Limb (tissue), 2 donors: ENCODE measurements at regions not wholly inside any gene's neighbourhood (a gene's known extent, or its start where the extent isn't known, plus 50 kb on each side); places are given as distances from the start of the nearest gene placed in this dataset.
A peak's percentile ranks its signal among the peaks of the same experiment; 100 is the strongest.

Source experiments
- DNase-seq, 2 donors: peaks; one replicate each; pipeline ENCODE4 v3.0.0-alpha.2; 2016; ENCODE audit errors: extremely low spot score in 2 of 2

DNA sequence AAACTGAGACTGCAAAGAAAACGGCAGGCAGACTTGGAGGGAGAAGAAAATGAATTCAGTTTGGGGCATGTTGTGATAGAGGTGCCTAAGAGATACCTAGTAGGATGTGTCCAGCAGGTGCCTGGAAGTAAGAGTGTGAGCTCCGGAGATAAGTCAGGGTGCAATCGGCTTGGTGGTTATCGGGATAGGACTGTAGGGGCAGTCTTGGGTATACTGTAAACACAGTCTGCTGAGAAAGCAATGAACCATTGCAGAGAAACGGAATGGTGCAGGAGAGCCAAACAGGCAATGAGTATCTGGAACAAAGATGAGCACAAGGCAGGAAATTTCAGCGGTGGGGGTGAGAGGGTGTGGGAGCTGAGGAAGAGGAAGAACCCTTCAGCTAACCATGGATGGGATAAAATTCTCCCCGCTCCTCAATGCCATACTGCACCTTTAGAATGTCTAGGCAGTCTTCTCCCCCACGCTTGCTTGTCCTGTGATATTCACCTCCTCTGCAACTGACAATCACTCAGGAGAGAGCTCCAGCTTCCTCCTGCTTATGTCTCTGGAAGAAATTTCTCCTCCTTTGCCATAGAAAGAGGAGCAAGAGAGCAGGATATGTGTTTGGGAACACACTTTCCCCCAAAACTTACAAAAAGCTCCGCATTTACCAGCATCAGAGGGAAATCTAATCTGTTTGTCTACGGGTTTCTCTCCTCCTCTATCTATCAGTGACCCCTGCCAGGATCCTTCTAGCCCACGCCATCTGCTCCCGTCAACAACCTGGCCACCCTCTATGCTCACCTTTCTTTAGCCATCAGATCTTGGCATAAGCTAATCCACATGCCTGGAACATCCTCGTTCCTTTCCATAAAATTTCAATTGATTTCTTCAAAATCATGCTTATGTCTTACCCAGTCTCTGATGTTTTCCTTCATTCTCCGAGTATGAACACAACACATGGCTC is 381.7 kb upstream of the JARID2 start:
- DNase-seq, result no peak

- no peak for DNase-seq
Measured at GRCh38 chr6:14865531-14866100, 380.3 kb upstream of the JARID2 start.

DNA sequence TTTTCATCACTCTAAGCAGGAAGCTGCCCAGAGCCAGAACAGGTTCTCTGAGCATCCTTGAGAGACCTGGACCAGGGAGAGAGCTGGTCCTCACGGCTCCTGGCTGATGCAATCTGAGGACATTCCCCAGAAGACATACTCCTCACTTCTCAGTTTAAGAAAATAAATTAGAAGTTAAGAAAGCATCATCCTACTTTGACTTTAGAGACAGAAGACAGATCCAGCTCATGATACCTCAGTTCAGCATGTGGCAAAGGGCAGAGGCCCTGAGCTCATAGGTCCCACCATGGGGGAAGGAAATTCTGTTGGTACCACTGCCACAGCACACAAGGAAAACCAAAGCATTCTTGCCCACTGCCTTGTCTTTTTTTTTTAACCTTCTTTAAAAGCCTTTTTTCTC is 378.1 kb upstream of the JARID2 start:
- DNase-seq, result no peak

DNA sequence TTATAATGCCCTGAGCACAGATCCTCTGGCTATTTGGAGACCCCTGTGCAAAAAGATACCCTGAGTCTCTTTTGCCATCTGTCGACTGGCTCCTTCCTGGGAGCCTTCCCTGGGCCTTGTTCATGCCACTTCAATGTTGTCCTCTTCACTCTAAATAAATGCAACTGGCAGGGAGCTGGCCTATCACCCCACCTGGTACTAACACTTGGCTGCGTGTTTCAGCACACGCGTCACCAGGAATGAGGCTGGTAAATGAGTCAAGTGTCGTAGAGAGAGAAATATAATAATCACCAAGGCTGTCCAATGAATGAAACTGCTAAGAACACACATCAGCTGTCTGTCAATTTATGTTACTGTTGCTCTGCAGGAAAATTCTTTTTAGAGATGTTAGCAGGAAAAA is 374.6 kb upstream of the JARID2 start:
- DNase-seq, result no peak

- no peak for DNase-seq
Measured at GRCh38 chr6:14873101-14873500, 372.8 kb upstream of the JARID2 start.

DNA sequence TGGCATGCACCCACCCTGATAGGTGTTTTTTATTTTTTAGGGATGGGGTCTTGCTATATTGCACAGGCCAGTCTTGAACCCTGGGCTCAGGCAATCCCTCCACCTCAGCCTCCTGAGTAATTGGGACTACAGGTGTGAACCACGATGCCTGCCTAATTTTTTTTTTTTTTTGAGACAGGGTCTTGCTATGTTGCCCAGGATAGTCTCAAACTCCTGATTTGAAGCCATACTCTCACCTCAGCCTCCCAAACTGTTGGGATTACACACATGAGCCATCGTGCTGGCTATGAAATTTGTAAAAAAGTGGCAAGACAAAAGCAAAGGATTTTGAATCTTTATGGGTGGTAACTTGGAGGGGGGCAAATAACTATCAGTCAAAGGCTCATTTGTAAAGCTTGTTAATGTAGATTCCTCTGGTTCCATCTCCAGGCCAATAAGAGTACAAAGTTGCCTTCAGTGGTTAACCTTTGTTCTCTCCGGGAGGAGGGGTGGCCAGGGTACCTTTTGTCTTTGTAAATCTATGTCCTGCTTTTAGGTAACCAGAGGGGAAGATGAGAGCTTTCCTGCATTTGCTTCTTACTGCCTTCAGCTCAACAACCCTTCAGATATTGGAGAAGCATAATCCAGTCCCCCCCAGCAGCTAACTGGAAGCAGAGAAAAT is 372.0 kb upstream of the JARID2 start:
- DNase-seq, result no peak

- DNase-seq, result no peak
Measured at GRCh38 chr6:14874975-14875480, 370.8 kb upstream of the JARID2 start.

GRCh38 chr6:14875481-14876063 is 370.3 kb upstream of the JARID2 start:
- no peak for DNase-seq

- no peak for DNase-seq
Measured at GRCh38 chr6:14876778-14877613, 368.9 kb upstream of the JARID2 start.

DNA sequence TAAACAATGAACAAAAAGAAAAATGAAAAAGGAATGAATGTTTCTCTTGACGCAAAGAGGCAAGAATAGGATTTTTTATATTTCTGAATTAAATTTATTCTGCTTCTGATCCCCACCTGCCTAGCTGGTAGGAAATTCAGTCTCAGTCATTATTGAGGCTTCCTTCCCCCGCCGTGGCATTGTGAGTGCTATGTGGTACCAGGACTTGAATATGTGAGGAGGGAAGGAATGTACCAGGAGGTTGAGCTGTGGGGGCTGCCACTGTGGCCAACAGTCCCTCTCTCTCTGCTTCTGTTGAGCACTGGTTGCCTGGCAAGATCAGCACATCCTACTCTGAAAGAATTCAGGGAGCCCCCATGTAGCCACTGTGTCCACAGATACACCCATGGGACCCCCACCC is 368.1 kb upstream of the JARID2 start:
- DNase-seq, result no peak

DNA sequence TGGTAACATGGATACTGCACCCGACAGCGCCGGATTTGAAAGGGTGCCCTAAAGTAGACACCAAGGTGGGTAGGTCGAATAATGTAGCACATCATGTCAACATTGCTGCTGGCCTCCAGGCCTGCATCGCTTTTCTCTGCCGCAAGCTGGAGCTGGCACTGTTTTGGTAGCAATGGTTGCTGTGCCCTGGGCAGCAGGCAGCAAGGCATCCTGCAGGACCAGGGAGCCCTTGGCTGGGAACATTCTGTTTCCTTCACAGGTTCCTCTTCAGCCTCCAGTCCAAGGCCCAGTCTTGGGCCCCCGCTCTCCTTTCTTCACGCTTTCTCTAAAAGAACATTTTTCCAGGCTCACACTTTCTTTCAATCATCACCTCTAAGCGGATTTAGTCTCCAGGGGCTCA is 365.8 kb upstream of the JARID2 start:
- DNase-seq, result no peak

- DNase-seq, result no peak
Measured at GRCh38 chr6:14880677-14881076, 365.2 kb upstream of the JARID2 start.

DNA sequence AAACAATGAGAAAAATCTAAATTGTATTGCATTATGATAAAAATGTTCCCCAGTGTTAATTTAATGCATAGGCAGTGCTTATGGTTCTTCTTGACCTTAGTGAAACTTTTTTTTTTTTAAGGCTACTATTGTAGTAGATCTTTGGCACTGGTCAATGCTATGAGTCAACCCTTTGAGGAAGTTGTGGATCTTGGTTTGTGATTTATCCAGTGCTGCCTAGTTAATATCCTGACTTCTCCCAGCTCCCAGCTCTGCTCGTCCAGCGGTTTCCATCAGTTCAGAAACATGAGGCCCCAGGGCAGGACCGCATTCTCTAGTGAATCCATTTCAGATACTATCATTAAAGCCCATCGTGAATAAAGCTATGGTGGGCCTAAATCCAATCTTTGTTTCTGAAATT is 364.5 kb upstream of the JARID2 start:
- no peak for DNase-seq

- peak in 1 of 2 donors; percentile 44 for DNase-seq
Measured at GRCh38 chr6:14882394-14883026, 363.4 kb upstream of the JARID2 start.

GRCh38 chr6:14883921-14884320 is 361.9 kb upstream of the JARID2 start:
- DNase-seq, result peak in 1 of 2 donors; percentile 50

- DNase-seq, result no peak
Measured at GRCh38 chr6:14885498-14885897, 360.4 kb upstream of the JARID2 start.

- DNase-seq, result no peak
Measured at GRCh38 chr6:14887181-14887580, 358.7 kb upstream of the JARID2 start.

GRCh38 chr6:14887986-14888574 is 357.8 kb upstream of the JARID2 start:
- no peak for DNase-seq

DNA sequence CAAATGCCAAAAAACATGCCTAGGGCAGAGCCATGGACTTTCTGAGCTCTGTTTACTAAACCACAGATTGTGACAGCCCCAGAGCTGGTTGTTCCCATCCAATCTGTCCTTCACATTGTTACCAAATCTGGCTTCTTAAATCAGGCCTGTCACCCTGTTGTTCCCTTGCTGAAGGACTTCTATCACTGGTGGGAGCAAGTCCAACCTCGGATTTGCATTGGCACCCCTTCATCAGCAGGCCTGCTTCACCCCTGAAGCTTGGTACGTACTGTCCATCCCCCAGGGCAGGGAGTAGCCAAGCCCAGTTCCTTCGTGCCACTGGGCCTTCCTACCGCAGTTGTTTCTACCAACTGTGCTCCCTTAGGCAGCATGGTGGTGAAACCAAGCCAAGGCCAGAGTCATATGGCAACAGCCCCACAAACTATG is 357.3 kb upstream of the JARID2 start:
- DNase-seq, result no peak

GRCh38 chr6:14889188-14889587 is 356.7 kb upstream of the JARID2 start:
- no peak for DNase-seq
